Left ventricle myocardium inferior (tissue), 1 donor: ENCODE measurements at regions not wholly inside any gene's neighbourhood (a gene's known extent, or its start where the extent isn't known, plus 50 kb on each side); places are given as distances from the start of the nearest gene placed in this dataset.

Experiments
- DNase-seq: peaks from one replicate; pipeline ENCODE4 v3.0.0-alpha.2; 2020
- H3K27ac ChIP-seq: fragments of 200-600 bp; replicated peaks from 2 replicates; pipeline ENCODE4 v1.8.0; 2021
- H3K27me3 ChIP-seq: fragments of 200-600 bp; 2 replicates; pipeline ENCODE4 v1.8.0; 2021; ENCODE audit warnings: low read depth
- H3K36me3 ChIP-seq: fragments of 200-600 bp; 2 replicates; pipeline ENCODE4 v1.8.0; 2021
- H3K4me1 ChIP-seq: fragments of 200-600 bp; 2 replicates; pipeline ENCODE4 v1.8.0; 2021
- H3K4me3 ChIP-seq: fragments of 200-600 bp; 2 replicates; pipeline ENCODE4 v1.8.0; 2021; ENCODE audit warnings: mild to moderate bottlenecking, moderate library complexity
- H3K9me3 ChIP-seq: fragments of 200-600 bp; replicated peaks from 2 replicates; pipeline ENCODE4 v1.8.0; 2021
- CTCF ChIP-seq: fragments of 200-600 bp; IDR thresholded peaks from 2 replicates; pipeline ENCODE4 v1.8.0; 2021; ENCODE audit warnings: antibody characterized with exemption, mild to moderate bottlenecking, borderline replicate concordance
- intact Hi-C: fragments of 100-400 bp; cut with micrococcal nuclease; formaldehyde crosslinking; loops from one replicate; pipeline ENCODE4 v1.11.0; 2022
- donor health status: DM: no; HTN: yes; CAD: no; lungs with severe emphysema.

GRCh38 chr12:32049956-32050355 lies 56.7 kb upstream of the BICD1 start:
- Histone ChIP-seq H3K27ac (no peak overlapping the region), H3K4me1 (peaks cover 9% of the 10 kb centered on the region), H3K4me3 (no peak overlapping the region), H3K27me3 (no peaks in the 10 kb centered on the region), H3K9me3 (peaks cover 5% of the 10 kb centered on the region), H3K36me3 (no peaks in the 10 kb centered on the region)
- DNase-seq: no peak
- intact Hi-C loops: no loop called here
- TF ChIP-seq CTCF: no peak

- TF ChIP-seq CTCF: no peak
- Histone ChIP-seq H3K27me3 (no peaks in the 10 kb centered on the region), H3K9me3 (peaks cover 5% of the 10 kb centered on the region), H3K27ac (no peak overlapping the region), H3K4me1 (peaks cover 9% of the 10 kb centered on the region), H3K4me3 (no peak overlapping the region), H3K36me3 (no peaks in the 10 kb centered on the region)
- intact Hi-C loops: no loop called here
- DNase-seq: no peak
These were observed 55.0 kb upstream of the BICD1 start for GRCh38 chr12:32051511-32052211.

- Histone ChIP-seq H3K4me3 (no peak overlapping the region), H3K9me3 (peaks cover 5% of the 10 kb centered on the region), H3K4me1 (peaks cover 9% of the 10 kb centered on the region), H3K27ac (no peak overlapping the region), H3K27me3 (no peaks in the 10 kb centered on the region), H3K36me3 (no peaks in the 10 kb centered on the region)
- no peak for DNase-seq
- no peak for TF ChIP-seq CTCF
- intact Hi-C loops: no loop called here
These were observed 54.4 kb upstream of the BICD1 start for GRCh38 chr12:32052212-32052713.

- Histone ChIP-seq H3K36me3 (no peaks in the 10 kb centered on the region), H3K27me3 (no peaks in the 10 kb centered on the region), H3K4me3 (no peak overlapping the region), H3K9me3 (peaks cover 5% of the 10 kb centered on the region), H3K4me1 (peaks cover 9% of the 10 kb centered on the region), H3K27ac (no peak overlapping the region)
- intact Hi-C loops: no loop called here
- DNase-seq: no peak
- no peak for TF ChIP-seq CTCF
These were observed 52.6 kb upstream of the BICD1 start for GRCh38 chr12:32053881-32054624.
